Skin of body (tissue), 1 donor: ENCODE measurements at regions not wholly inside any gene's neighbourhood (a gene's known extent, or its start where the extent isn't known, plus 50 kb on each side); places are given as distances from the start of the nearest gene placed in this dataset.

ENCODE experiments used
- DNase-seq: peaks from one replicate; lab custom pipeline; 2025; lab: John Stamatoyannopoulos, UW

GRCh38 chr14:85088192-85088591 lies 441.8 kb upstream of the FLRT2 start:
- DNase-seq: no peak

GRCh38 chr14:85090681-85091080 lies 439.3 kb upstream of the FLRT2 start:
- no peak for DNase-seq

- DNase-seq: no peak
These were observed 436.2 kb upstream of the FLRT2 start for GRCh38 chr14:85093631-85094330.

GRCh38 chr14:85102591-85102990 lies 427.4 kb upstream of the FLRT2 start:
- DNase-seq: no peak

- DNase-seq: no peak
These were observed 423.4 kb upstream of the FLRT2 start for GRCh38 chr14:85106506-85106905.

GRCh38 chr14:85112762-85113161 lies 417.2 kb upstream of the FLRT2 start:
- DNase-seq: no peak

GRCh38 chr14:85115921-85116320 lies 414.0 kb upstream of the FLRT2 start:
- no peak for DNase-seq

- DNase-seq: no peak
These were observed 411.7 kb upstream of the FLRT2 start for GRCh38 chr14:85118274-85118673.

- no peak for DNase-seq
These were observed 407.3 kb upstream of the FLRT2 start for GRCh38 chr14:85122690-85123089.

- DNase-seq: no peak
These were observed 406.2 kb upstream of the FLRT2 start for GRCh38 chr14:85123755-85124154.

- no peak for DNase-seq
These were observed 405.2 kb upstream of the FLRT2 start for GRCh38 chr14:85124631-85125290.

- DNase-seq: no peak
These were observed 404.7 kb upstream of the FLRT2 start for GRCh38 chr14:85125291-85125670.

GRCh38 chr14:85129921-85130320 lies 400.0 kb upstream of the FLRT2 start:
- no peak for DNase-seq

- no peak for DNase-seq
These were observed 398.6 kb upstream of the FLRT2 start for GRCh38 chr14:85131226-85131922.

GRCh38 chr14:85142982-85143381 lies 387.0 kb upstream of the FLRT2 start:
- DNase-seq: no peak

GRCh38 chr14:85146779-85147178 lies 383.2 kb upstream of the FLRT2 start:
- DNase-seq: no peak

- no peak for DNase-seq
These were observed 379.8 kb upstream of the FLRT2 start for GRCh38 chr14:85150166-85150565.

- no peak for DNase-seq
These were observed 375.2 kb upstream of the FLRT2 start for GRCh38 chr14:85154714-85155113.

- no peak for DNase-seq
These were observed 373.6 kb upstream of the FLRT2 start for GRCh38 chr14:85156319-85156718.

- DNase-seq: no peak
These were observed 370.2 kb upstream of the FLRT2 start for GRCh38 chr14:85159726-85160125.

- DNase-seq: no peak
These were observed 364.9 kb upstream of the FLRT2 start for GRCh38 chr14:85165094-85165493.

- DNase-seq: no peak
These were observed 360.6 kb upstream of the FLRT2 start for GRCh38 chr14:85169381-85169780.

- no peak for DNase-seq
These were observed 357.7 kb upstream of the FLRT2 start for GRCh38 chr14:85172290-85172689.
